ENCODE measurements at regions not wholly inside any gene's neighbourhood (a gene's known extent, or its start where the extent isn't known, plus 50 kb on each side); places are given as distances from the start of the nearest gene placed in this dataset.

- DNase-seq (ENCODE audit: low read depth, low spot score), result no peak
Observed at GRCh38 chr6:14921878-14922671, 323.8 kb upstream of the JARID2 start.

- DNase-seq (ENCODE audit: low read depth, low spot score), result no peak
Observed at GRCh38 chr6:14922706-14923460, 323.0 kb upstream of the JARID2 start.

- no peak for DNase-seq (ENCODE audit: low read depth, low spot score)
Observed at GRCh38 chr6:14924126-14925024, 321.5 kb upstream of the JARID2 start.

GRCh38 chr6:14925025-14925698, 320.7 kb upstream of the JARID2 start:
- no peak for DNase-seq (ENCODE audit: low read depth, low spot score)

GRCh38 chr6:14925699-14926026, 320.2 kb upstream of the JARID2 start:
- no peak for DNase-seq (ENCODE audit: low read depth, low spot score)

GRCh38 chr6:14927398-14927797, 318.5 kb upstream of the JARID2 start:
- no peak for DNase-seq (ENCODE audit: low read depth, low spot score)

GRCh38 chr6:14929291-14929690, 316.6 kb upstream of the JARID2 start:
- DNase-seq (ENCODE audit: low read depth, low spot score), result no peak

GRCh38 chr6:14930366-14930989, 315.4 kb upstream of the JARID2 start:
- no peak for DNase-seq (ENCODE audit: low read depth, low spot score)

GRCh38 chr6:14932485-14933182, 313.2 kb upstream of the JARID2 start:
- no peak for DNase-seq (ENCODE audit: low read depth, low spot score)

- no peak for DNase-seq (ENCODE audit: low read depth, low spot score)
Observed at GRCh38 chr6:14933183-14933544, 312.7 kb upstream of the JARID2 start.

GRCh38 chr6:14934013-14934412, 311.9 kb upstream of the JARID2 start:
- DNase-seq (ENCODE audit: low read depth, low spot score), result no peak

GRCh38 chr6:14934844-14935243, 311.0 kb upstream of the JARID2 start:
- DNase-seq (ENCODE audit: low read depth, low spot score), result no peak

- DNase-seq (ENCODE audit: low read depth, low spot score), result no peak
Observed at GRCh38 chr6:14936861-14937260, 309.0 kb upstream of the JARID2 start.

- DNase-seq (ENCODE audit: low read depth, low spot score), result no peak
Observed at GRCh38 chr6:14943116-14943515, 302.8 kb upstream of the JARID2 start.

GRCh38 chr6:14944593-14944992, 301.3 kb upstream of the JARID2 start:
- DNase-seq (ENCODE audit: low read depth, low spot score), result no peak

GRCh38 chr6:14945461-14946185, 300.2 kb upstream of the JARID2 start:
- no peak for DNase-seq (ENCODE audit: low read depth, low spot score)

GRCh38 chr6:14946753-14947152, 299.1 kb upstream of the JARID2 start:
- no peak for DNase-seq (ENCODE audit: low read depth, low spot score)

- no peak for DNase-seq (ENCODE audit: low read depth, low spot score)
Observed at GRCh38 chr6:14948586-14949245, 297.2 kb upstream of the JARID2 start.

Measured in pulmonary artery endothelial cell (primary cell).